Nucleus accumbens (tissue), 56 donors: ENCODE measurements at regions not wholly inside any gene's neighbourhood (a gene's known extent, or its start where the extent isn't known, plus 50 kb on each side); places are given as distances from the start of the nearest gene placed in this dataset.

ENCODE experiments used
- DNase-seq, 56 donors: peaks; one replicate each; lab custom pipeline; 2025; lab: John Stamatoyannopoulos, UW

DNA sequence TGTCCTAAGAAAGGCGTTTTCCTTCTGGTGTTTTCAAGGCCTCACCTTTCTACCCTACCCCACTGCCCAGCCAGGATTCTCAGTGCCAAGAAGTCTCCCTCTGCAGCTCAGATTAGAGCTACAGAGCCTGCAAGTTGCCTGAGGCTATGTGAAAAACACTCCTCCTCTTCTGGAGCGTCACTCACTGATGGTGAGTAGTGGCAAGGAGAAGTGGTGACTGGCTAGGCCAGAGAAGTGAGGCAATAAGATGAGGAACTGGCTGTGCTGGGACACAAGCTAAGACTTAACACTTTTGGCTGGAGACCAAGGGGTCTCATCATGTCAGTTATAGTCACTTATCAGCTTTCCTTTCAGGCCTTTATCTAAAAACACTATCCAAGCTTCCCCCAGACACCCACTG lies 86.7 kb upstream of the PRKAR2B start:
- no peak for DNase-seq

DNA sequence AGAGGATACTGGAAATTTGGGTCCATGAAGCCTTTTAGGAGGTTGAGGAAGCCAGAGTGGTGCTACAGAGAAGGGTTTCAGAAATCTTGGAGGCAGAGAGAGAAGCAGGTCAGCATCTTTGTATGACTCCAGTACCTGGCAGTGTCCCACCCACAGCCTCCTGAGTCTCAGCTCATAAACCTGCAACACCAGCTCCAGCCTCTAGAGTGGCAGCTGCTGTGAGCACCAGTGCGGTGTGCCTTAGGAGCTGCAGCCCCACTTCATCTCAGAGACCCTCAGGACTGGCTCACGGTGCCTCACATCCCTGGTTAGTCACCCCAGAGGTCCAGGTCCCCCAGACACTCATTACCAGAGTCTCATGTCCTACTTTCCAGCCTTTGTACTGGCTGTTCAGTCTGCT lies 84.8 kb upstream of the PRKAR2B start:
- no peak for DNase-seq

DNA sequence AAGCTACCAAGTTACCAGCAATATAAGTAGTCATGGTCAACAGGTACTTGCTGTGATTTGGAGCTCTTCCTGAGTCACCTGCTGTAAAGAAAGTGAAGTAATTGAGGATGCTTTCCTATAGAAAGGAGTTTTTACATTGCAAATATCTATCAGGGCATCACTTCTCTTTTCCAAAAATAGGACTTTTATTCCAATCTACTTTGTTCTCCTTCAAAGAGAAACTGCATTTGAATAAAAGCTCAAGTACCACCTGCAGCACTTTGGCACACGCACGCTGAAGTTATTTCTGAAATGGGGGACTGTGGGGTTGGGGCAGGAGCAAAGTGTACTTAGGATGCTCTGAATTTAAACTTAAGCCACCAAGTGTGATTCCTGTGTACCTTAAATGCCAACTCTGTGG lies 81.8 kb upstream of the PRKAR2B start:
- no peak for DNase-seq

DNA sequence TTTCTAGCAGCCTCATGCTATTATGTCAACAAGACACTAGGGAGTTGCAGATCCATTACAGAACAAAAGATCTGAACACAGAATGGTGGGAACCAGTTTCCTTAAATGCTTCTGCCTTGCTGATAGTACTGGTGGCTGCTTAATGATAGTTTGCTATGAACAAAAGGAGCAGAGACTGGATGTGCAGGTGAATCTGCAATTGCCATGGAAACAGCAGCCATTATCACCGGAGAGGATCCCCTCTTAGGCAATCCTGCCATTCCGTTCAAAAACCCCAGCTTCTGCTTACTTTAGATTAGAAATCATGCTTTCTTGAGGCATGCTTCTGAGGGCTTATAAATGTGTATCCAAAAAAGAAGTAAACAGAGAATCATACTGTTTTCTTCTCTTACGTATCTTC lies 80.0 kb upstream of the PRKAR2B start:
- peak in 6 of 56 donors; percentile 6 to 11 (median 10) for DNase-seq

DNA sequence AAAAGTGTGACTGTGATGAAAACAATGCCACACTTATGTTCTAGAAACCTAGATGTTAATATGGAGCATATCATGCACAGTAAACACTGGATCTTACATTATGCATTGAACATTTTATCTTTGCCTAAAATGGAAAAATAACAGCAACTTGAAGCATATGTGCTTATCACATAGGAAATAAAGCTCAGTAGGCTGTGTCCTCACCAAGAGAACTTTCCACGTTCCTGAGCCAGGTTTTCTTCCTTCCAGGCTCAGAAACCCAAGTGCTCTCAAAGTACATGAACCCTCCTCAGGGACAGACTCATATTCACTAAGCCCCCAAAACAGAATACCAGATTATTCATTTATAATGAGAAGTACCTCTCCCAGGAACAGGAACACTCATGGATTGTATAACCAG lies 79.4 kb upstream of the PRKAR2B start:
- DNase-seq = no peak

DNA sequence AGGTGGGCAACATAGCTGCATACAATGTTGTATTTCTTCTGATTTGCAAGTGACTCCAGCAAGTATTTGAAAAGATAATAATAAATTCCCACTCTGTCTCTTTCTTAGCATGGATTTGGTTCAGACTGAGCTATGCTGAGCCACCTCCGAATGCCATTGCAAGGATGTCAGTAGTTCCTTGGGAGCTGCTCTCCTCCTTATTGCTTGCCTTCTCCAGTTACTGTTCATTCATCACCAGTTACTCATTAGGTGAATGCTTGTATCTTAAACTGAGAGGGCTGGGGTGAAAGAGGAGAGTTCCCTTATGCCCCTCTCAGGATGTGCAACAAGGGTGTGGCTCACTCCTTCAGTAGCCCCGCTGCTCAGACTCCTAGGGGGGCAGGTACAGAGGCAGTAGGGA lies 78.4 kb upstream of the PRKAR2B start:
- DNase-seq = peak in 5 of 56 donors; percentile 10 to 44 (median 12)

DNA sequence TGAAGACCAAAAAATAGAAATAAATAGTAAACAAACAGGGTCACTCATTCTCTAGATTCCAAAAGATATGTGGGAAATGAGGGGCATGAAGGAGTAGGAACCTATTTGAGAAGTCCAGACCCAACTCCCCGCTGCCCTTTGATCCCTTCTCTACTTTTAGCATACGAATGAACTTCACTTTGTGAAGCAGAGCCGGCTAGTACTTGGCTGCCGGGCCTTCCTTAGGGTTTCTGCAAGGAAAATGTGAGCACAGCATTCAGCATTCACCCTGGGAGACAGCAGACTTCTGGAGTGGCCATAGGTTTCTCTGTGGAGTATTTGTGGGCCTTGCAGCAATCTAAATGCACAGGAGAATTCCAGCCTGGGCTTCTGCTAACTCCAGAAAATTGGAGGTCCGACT lies 76.3 kb upstream of the PRKAR2B start:
- no peak for DNase-seq

DNA sequence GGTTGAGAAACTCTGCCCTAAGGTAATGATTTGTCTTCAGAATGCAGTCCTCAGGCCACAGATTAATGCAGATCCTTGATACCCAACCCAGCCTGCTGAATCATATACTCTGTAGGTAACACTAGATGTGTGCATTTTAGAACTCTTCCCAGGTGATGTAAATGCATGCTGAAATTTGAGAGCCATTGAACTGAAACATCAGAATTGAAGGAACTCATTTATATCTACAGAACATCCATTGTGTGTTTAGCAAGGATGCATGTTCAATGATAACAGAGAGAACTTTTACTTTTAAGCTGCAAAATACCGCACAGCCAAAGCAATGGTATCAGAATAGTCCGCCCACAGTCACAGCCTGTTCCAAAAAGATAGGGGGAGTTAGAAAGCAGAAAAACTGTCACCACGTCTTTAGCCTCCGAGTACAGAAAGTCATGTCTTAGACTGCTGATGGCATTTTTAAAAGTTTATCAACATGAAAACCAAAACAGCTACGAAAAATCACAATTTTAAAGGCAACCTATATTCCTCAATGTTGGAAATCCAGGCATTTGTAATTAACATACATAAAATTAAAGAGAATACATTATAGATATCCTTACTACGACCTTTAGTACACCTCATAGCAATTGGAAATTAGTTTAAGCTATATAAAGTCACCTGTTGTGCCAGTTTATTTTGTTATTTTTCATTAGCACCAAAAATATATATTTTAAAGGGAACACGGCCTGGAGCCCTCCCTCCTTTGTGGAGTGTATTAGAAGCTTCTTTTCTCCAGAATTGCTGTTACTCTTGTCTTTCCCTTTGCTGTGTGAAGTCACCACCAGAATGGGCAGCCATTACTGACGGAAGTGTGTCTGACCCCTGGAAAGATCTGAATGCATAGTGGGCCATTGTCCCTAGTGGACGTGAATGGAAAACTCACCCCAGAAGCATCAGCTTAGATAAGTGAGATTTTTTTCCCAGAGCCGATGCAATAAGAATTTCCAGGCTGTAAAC lies 65.8 kb upstream of the PRKAR2B start:
- DNase-seq = peak in 19 of 56 donors; percentile 1 to 65 (median 16)

DNA sequence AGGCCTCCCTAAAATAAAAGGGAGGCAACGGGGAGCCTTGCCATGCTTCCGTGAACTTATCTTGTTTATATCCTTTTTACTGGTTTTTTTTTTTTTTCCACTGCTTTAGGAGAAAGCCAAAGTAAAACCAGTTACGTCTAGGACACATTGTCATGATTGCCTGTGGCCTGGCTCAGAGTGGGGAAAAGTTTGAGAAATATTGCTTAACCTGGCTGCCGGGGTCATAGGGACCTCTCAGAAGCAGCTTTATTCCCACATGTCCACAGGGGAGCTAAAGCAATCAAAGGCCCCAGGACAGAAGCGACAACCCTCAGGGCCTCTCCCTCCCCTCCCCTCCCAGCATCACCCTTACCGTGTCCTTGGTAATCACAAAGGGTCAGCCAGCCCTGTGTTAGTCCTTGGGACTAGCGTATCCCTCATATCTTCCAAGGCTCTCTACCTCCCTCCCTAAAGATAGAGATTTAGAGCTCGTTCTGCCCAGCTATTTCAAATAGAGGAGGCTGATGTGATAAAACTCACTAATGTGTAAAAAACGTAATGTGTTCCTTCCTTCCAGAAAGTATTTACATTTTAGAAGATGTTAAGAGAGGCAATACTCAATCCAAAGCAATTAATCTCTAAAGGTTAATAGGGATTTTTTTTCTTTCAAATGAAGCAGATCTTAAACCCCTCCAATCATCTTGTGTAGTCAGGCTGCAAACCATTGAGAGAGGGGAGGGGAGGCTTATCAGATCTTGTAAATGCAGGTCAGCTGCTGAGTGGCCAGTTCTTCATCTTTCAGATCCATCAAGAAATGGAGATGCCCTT lies 64.8 kb upstream of the PRKAR2B start:
- no peak for DNase-seq

DNA sequence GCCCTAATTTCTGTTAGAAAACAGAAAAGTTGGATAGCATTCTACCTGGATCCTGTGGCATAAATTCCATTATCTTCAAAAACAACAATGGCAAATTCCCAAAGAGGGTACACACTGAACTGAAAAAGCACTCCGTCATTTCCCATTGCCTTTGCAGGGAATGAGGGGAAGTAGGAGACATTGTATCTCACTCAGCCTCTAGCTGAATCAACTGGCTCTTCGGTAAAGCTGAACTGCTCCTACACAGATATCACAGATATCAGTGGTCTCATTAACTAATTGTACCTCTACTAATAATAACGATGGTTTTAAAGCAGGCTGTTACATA lies 64.2 kb upstream of the PRKAR2B start:
- no peak for DNase-seq

DNA sequence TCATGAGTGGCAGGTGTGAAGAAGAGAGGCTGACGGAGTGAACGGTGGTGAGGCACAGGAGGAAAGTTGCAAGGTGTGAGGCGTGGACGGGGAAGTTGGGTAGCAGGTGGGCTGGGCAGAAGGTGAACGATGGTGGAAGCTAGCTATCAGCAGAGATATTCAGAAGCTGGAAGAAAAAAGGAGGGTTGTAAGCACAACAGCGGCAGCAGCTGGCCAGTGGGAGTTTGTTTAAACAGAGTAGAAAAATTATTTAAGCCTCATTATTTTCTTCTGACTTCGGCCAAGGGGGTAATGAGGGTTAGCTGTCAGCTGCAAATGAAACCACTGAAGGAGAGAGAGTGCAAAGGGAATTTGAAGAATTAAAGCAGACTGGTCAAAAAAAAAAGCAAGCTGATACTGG lies 62.1 kb upstream of the PRKAR2B start:
- DNase-seq = no peak

DNA sequence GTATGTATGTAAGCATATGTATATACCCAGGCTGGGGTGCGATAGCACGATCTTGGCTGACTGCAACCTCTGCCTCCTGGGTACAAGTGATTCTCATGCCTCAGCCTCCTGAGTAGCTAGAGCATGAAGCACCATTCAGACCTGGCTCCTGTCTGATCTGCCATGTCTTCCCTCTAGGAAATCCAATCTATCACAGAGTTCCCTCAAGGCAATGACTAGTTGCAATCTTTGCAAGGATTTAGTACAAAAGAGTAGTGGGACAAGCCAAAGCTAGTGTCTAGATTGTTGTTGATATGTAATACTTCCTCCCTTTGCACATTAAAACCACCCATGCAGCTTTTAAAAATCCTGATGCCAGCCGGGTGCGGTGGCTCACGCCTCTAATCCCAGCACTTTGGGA lies 60.5 kb upstream of the PRKAR2B start:
- no peak for DNase-seq

DNA sequence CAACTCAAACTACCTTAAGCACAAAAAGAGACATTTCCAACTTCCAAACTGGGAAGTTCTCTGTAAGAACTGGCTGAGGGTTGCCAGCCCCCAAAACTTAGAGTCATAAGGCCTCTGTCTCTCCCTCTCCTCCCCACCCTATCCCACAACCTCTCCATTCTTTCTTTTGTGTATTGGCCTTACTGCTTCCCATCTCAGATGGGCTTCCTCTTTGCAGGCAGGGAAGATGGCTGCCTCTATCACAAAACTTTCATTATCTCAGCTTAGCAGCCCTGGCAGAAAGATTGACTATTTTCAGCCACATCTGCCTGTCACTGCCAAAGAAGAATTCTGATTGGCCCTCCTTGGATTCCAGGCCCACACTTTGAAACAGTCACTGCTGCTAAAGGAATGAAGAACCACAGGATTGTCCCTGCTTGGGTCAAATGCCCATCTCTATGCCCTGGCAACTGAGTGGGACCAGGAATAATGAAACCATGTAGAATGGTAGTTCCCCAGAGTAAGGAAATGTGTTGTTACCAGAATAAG lies 58.0 kb upstream of the PRKAR2B start:
- DNase-seq = no peak

DNA sequence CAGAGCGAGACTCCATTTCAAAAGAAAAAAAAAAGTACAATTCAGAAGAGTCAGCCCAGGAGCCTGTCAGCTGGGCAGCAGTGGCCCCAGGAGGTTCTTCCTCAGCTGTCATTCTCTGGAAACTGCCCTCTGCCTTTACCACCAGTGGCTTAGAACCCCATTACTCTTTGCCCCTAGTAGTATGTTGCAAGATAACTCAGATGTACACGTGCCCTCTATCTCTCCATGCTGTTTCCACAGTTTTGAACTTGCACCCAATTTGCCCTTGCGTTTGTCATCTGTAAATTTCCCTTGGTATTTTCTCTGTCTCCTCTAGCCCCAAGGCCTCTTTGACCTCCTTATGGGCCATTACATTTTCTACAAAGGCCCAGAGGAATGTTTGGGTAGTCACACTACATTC lies 56.7 kb upstream of the PRKAR2B start:
- no peak for DNase-seq

DNA sequence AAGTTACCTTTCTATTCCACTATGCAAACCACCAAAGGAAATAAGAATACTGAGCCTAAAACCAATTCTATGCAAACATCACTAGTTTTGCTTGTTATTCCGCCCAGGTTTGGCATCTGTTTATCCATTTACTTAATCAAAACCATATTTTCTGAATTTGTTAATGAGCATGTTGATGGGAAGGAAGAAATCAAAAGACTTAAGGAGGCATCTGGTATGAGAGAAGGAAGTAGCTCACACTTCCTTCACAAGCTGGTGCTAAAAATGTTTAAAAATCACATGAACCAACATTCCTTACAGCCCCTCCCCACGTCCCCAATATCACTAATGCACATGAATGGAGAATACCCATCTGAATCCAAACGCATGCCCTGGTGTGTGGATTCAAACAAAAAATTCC lies 52.0 kb upstream of the PRKAR2B start:
- DNase-seq = no peak
